GM23338 (cell line): ENCODE measurements at regions not wholly inside any gene's neighbourhood (a gene's known extent, or its start where the extent isn't known, plus 50 kb on each side); places are given as distances from the start of the nearest gene placed in this dataset.

Source experiments
- ATAC-seq: fragments of 200-7000 bp; cut with Tn5 transposase; 3 replicates; pipeline ENCODE4 v1.9.1; 2020
- DNase-seq: peaks from one replicate; pipeline ENCODE4 v3.0.0-alpha.2; 2015; ENCODE audit warnings: low spot score
- H2AFZ ChIP-seq: fragments of 200-600 bp; sonication (generic); 2 replicates; pipeline ENCODE4 v1.8.0; 2016; ENCODE audit warnings: antibody characterized with exemption, mild to moderate bottlenecking, moderate library complexity
- H3F3A ChIP-seq: fragments of 200-600 bp; sonication (generic); replicated peaks from 2 replicates; pipeline ENCODE4 v1.8.0; 2017; ENCODE audit warnings: antibody characterized with exemption, mixed run types, low read depth
- H3K27ac ChIP-seq: fragments of 200-600 bp; sonication (generic); 2 replicates; pipeline ENCODE4 v1.6.1; 2016; ENCODE audit warnings: low read depth
- H3K27me3 ChIP-seq: fragments of 200-600 bp; sonication (generic); 2 replicates; pipeline ENCODE4 v1.8.0; 2016; ENCODE audit warnings: mild to moderate bottlenecking, mixed run types, moderate library complexity; ENCODE audit not compliant: insufficient read depth
- H3K36me3 ChIP-seq: fragments of 200-600 bp; sonication (generic); 2 replicates; pipeline ENCODE4 v1.8.0; 2016; ENCODE audit warnings: mild to moderate bottlenecking; ENCODE audit not compliant: insufficient read depth
- H3K4me1 ChIP-seq: fragments of 200-600 bp; sonication (generic); 2 replicates; pipeline ENCODE4 v1.8.0; 2016; ENCODE audit warnings: mild to moderate bottlenecking, moderate library complexity; ENCODE audit not compliant: insufficient read depth
- H3K4me2 ChIP-seq: fragments of 200-600 bp; sonication (generic); 2 replicates; pipeline ENCODE4 v1.7.1; 2017; ENCODE audit warnings: mixed run types
- H3K4me3 ChIP-seq: fragments of 200-600 bp; sonication (generic); 2 replicates; pipeline ENCODE4 v1.6.1; 2016; ENCODE audit warnings: mixed run types
- H3K79me2 ChIP-seq: fragments of 200-600 bp; sonication (generic); replicated peaks from 2 replicates; pipeline ENCODE4 v1.8.0; 2017; ENCODE audit warnings: mild to moderate bottlenecking; ENCODE audit not compliant: insufficient read depth
- H3K9me2 ChIP-seq: fragments of 200-600 bp; sonication (generic); 2 replicates; pipeline ENCODE4 v1.8.0; 2017; ENCODE audit not compliant: insufficient read depth
- H4K20me1 ChIP-seq: fragments of 200-600 bp; sonication (generic); replicated peaks from 2 replicates; pipeline ENCODE4 v1.8.0; 2017; ENCODE audit warnings: mild to moderate bottlenecking; ENCODE audit not compliant: insufficient read depth
- H3K27ac Mint-ChIP-seq: 2 replicates; pipeline ENCODE4 v1.8.0; 2020; ENCODE audit warnings: inconsistent platforms, mild to moderate bottlenecking, moderate library complexity, mixed read lengths
- H3K27me3 Mint-ChIP-seq: 3 replicates; pipeline ENCODE4 v1.8.0; 2022; ENCODE audit warnings: low read depth, mild to moderate bottlenecking, moderate library complexity, mixed read lengths, inconsistent platforms; ENCODE audit not compliant: insufficient read depth, poor library complexity
- H3K36me3 Mint-ChIP-seq: 3 replicates; pipeline ENCODE4 v1.8.0; 2021; ENCODE audit warnings: low read depth, mild to moderate bottlenecking, inconsistent platforms, moderate library complexity, mixed read lengths
- H3K4me1 Mint-ChIP-seq: 3 replicates; pipeline ENCODE4 v1.8.0; 2020; ENCODE audit warnings: mild to moderate bottlenecking, inconsistent platforms, mixed read lengths
- H3K4me3 Mint-ChIP-seq: 3 replicates; pipeline ENCODE4 v1.8.0; 2021; ENCODE audit warnings: moderate library complexity, mild to moderate bottlenecking, inconsistent platforms, mixed read lengths
- H3K9me3 Mint-ChIP-seq: 3 replicates; pipeline ENCODE4 v1.8.0; 2020; ENCODE audit warnings: moderate library complexity, mild to moderate bottlenecking, inconsistent platforms, mixed read lengths
- CREB1 ChIP-seq: fragments of 250-450 bp; sonication (Bioruptor Pico); IDR thresholded peaks from 2 replicates; pipeline ENCODE4 v1.5.0; 2020; ENCODE audit warnings: low read depth, mild to moderate bottlenecking, moderate library complexity
- EZH2phosphoT487 ChIP-seq: fragments of 200-600 bp; sonication (generic); IDR thresholded peaks from one replicate; pipeline ENCODE4 v1.8.1; 2018; ENCODE audit warnings: antibody characterized with exemption; ENCODE audit not compliant: unreplicated experiment
- JUNB ChIP-seq: IDR thresholded peaks from one replicate; pipeline ENCODE4 v1.6.1; 2016; ENCODE audit warnings: antibody characterized with exemption; ENCODE audit not compliant: unreplicated experiment
- NANOG ChIP-seq: IDR thresholded peaks from 2 replicates; pipeline ENCODE4 v1.6.1; 2016; ENCODE audit warnings: antibody characterized with exemption, borderline replicate concordance
- ZNF114 ChIP-seq: fragments of 250-450 bp; sonication (Bioruptor Pico); IDR thresholded peaks from 2 replicates; pipeline ENCODE4 v1.5.0; 2020; ENCODE audit warnings: mild to moderate bottlenecking, moderate library complexity
- ZNF331 ChIP-seq: fragments of 250-450 bp; sonication (Bioruptor Pico); IDR thresholded peaks from 2 replicates; pipeline ENCODE4 v1.5.0; 2020; ENCODE audit warnings: low read depth, mild to moderate bottlenecking, moderate library complexity

DNA sequence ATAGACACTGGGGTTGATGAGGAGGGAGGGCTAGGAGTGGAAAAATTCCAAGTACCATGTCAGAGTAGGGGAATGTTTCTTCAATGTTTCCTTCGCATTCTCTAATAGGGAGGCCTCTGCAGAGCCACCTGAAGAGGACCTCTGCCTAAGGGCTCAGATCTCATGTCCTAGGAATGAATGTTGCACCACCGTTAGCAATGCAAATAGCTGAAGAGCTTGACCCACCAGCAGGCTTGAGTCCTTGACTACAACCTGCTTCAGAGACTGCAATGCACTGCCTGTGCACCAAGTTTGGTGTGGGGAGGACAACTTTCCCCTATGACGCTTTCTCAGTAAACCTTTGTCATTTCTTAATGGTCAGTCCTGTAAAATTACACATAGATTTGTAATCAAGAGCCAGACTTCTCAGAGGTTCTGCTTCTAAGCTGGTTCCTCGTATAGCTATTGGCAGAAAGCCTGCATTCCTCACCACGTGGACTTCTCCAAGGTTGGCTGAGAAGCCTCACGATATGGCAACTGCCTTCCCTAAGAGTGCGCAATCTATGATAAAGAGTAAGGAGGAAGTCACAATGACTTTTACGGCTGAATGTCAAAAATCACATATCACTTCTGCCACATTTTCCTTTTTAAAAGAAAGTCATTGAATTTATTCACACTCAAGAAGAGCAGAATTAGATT lies 600.7 kb upstream of the PTGER4 start:
- no peaks in the 10 kb centered on the region for H3K79me2 ChIP-seq
- H3K9me2 ChIP-seq: peaks cover 4% of the 10 kb centered on the region
- H3K27me3 ChIP-seq: no peaks in the 10 kb centered on the region
- no peak overlapping the region for H3K27ac ChIP-seq
- no peak overlapping the region for H3K4me2 ChIP-seq
- no peak for ATAC-seq
- no peaks in the 10 kb centered on the region for H3K4me1 Mint-ChIP-seq
- H3K27ac Mint-ChIP-seq: no peak overlapping the region
- H4K20me1 ChIP-seq: no peaks in the 10 kb centered on the region
- H3K4me3 Mint-ChIP-seq: no peak overlapping the region
- H3K4me3 ChIP-seq: no peak overlapping the region
- no peaks in the 10 kb centered on the region for H3K27me3 Mint-ChIP-seq
- no peak for DNase-seq
- no peaks in the 10 kb centered on the region for H3K36me3 ChIP-seq
- peaks cover 10% of the 10 kb centered on the region; the same call in 2 of the 3 replicates for H3K36me3 Mint-ChIP-seq
- 0 out of 2 replicates have a peak, but pooled peaks cover 2% of the 10 kb centered on the region for H3K4me1 ChIP-seq
- no peak overlapping the region for H2AFZ ChIP-seq
- H3F3A ChIP-seq: no peaks in the 10 kb centered on the region
- TF ChIP-seq ZNF114 (no peak), CREB1 (no peak), ZNF331 (CRISPR knock-in tag) (no peak), JUNB (no peak)
- peaks cover 29% of the 10 kb centered on the region for H3K9me3 Mint-ChIP-seq

- H3K27me3 Mint-ChIP-seq: no peaks in the 10 kb centered on the region
Observed at GRCh38 chr5:40074826-40075225, 604.9 kb upstream of the PTGER4 start.

GRCh38 chr5:40073927-40074326 lies 605.8 kb upstream of the PTGER4 start:
- no peaks in the 10 kb centered on the region for H3K79me2 ChIP-seq
- H3K4me2 ChIP-seq: no peak overlapping the region
- TF ChIP-seq ZNF114 (no peak), EZH2phosphoT487 (no peak), NANOG (no peak)
- H3K4me1 ChIP-seq: no peaks in the 10 kb centered on the region
- no peak overlapping the region for H3K4me3 Mint-ChIP-seq
- H3K36me3 Mint-ChIP-seq: peaks cover 2% of the 10 kb centered on the region; the same call in 1 of the 3 replicates
- no peaks in the 10 kb centered on the region for H3K27me3 Mint-ChIP-seq
- peaks cover 8% of the 10 kb centered on the region; the same call in 1 of the 3 replicates for H3K9me3 Mint-ChIP-seq
- DNase-seq: no peak
- no peaks in the 10 kb centered on the region for H3K36me3 ChIP-seq
- no peak overlapping the region for H3K27ac ChIP-seq
- H3K27me3 ChIP-seq: no peaks in the 10 kb centered on the region
- no peak for ATAC-seq
- peaks cover 10% of the 10 kb centered on the region for H3K9me2 ChIP-seq
- H2AFZ ChIP-seq: no peak overlapping the region
- no peak overlapping the region for H3K27ac Mint-ChIP-seq
- H3F3A ChIP-seq: no peaks in the 10 kb centered on the region
- no peak overlapping the region for H3K4me3 ChIP-seq
- H4K20me1 ChIP-seq: no peaks in the 10 kb centered on the region
- no peaks in the 10 kb centered on the region for H3K4me1 Mint-ChIP-seq

More at GRCh38 chr5:40074826-40075225, 604.9 kb upstream of the PTGER4 start:
- DNase-seq (no peak), ATAC-seq (no peak)
- no peak overlapping the region for H3K4me2 ChIP-seq
- peaks cover 8% of the 10 kb centered on the region for H3K9me2 ChIP-seq
- no peak overlapping the region for H3K4me3 ChIP-seq
- H3K36me3 ChIP-seq: no peaks in the 10 kb centered on the region
- no peak for TF ChIP-seq EZH2phosphoT487
- H3K27ac ChIP-seq: no peak overlapping the region
- H3K9me3 Mint-ChIP-seq: peaks cover 8% of the 10 kb centered on the region; the same call in 1 of the 3 replicates
- H3K4me1 Mint-ChIP-seq: no peaks in the 10 kb centered on the region
- H3K27me3 ChIP-seq: no peaks in the 10 kb centered on the region
- H3F3A ChIP-seq: no peaks in the 10 kb centered on the region
- peaks cover 4% of the 10 kb centered on the region; the same call in 1 of the 3 replicates for H3K36me3 Mint-ChIP-seq
- no peaks in the 10 kb centered on the region for H3K79me2 ChIP-seq
- H4K20me1 ChIP-seq: no peaks in the 10 kb centered on the region
- no peak overlapping the region for H3K27ac Mint-ChIP-seq
- no peaks in the 10 kb centered on the region for H3K4me1 ChIP-seq
- H3K4me3 Mint-ChIP-seq: no peak overlapping the region
- no peak overlapping the region for H2AFZ ChIP-seq
